AG09309 (cell line): ENCODE measurements at regions not wholly inside any gene's neighbourhood (a gene's known extent, or its start where the extent isn't known, plus 50 kb on each side); places are given as distances from the start of the nearest gene placed in this dataset.

ENCODE experiments used
- DNase-seq: peaks from one replicate; pipeline ENCODE4 v3.0.0-alpha.2; 2010; ENCODE audit warnings: low read depth
- H3K4me3 ChIP-seq: 2 replicates; pipeline ENCODE4 v1.5.1; 2011; ENCODE audit warnings: mild to moderate bottlenecking, low read depth, low read length, moderate library complexity; ENCODE audit not compliant: control insufficient read depth
- CTCF ChIP-seq: IDR thresholded peaks from 2 replicates; pipeline ENCODE4 v1.5.1; 2011; ENCODE audit warnings: mild to moderate bottlenecking, low read depth, low read length, inconsistent platforms; ENCODE audit not compliant: insufficient read depth, control insufficient read depth; ENCODE audit errors: missing control alignments

DNA sequence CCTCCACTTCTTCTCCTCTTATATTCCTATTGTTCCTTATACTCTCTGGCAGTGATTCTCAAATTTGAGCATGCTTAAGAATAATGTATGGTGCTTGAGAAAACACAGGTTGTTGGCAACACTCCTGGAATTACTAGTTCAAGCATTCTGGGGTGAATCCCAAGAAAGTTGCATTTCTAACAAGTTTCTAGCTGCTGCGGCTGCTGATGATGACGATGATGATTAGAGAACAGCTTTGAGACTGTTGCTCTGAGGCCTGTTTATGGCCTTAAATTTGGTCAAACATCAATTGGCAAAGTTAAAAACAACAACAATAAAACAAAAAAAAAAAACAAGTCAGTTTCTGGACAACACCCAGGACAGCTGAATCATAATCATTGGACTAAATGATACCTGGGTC is 961.9 kb downstream of the CDH11 start:
- no peak for DNase-seq
- H3K4me3 ChIP-seq: no peak overlapping the region
- TF ChIP-seq CTCF: no peak

- no peak overlapping the region for H3K4me3 ChIP-seq
- no peak for TF ChIP-seq CTCF
- no peak for DNase-seq
These were observed 962.8 kb downstream of the CDH11 start for GRCh38 chr16:64158941-64159588.

- no peak overlapping the region for H3K4me3 ChIP-seq
- no peak for TF ChIP-seq CTCF
- no peak for DNase-seq
These were observed 968.1 kb downstream of the CDH11 start for GRCh38 chr16:64153718-64154117.

GRCh38 chr16:64151990-64152767 is 969.7 kb downstream of the CDH11 start:
- peak; percentile 53 for DNase-seq
- no peak overlapping the region for H3K4me3 ChIP-seq
- no peak for TF ChIP-seq CTCF

GRCh38 chr16:64150193-64150592 is 971.7 kb downstream of the CDH11 start:
- no peak for DNase-seq
- no peak overlapping the region for H3K4me3 ChIP-seq
- TF ChIP-seq CTCF: no peak

- no peak overlapping the region for H3K4me3 ChIP-seq
- TF ChIP-seq CTCF: no peak
- DNase-seq: no peak
These were observed 972.1 kb downstream of the CDH11 start for GRCh38 chr16:64149756-64150155.
